ENCODE measurements at regions not wholly inside any gene's neighbourhood (a gene's known extent, or its start where the extent isn't known, plus 50 kb on each side); places are given as distances from the start of the nearest gene placed in this dataset.

DNA sequence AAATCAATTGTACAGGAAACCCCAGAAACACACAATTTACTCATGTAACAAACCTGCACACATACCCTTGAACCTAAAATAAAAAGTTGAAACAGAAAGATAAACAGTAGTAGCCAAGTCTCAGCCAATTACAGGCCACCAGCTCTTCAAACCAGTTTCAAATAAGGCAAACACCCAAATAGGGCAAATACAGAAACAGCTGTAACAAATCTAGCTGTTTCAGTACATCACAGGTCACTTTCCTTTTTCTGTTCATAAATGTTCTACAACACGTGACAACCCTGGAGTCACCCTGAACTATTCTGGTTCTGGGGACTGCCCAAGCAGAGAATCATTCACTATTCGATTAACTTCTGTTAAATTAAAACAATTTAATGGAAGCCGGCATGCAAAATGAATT lies 329.0 kb downstream of the GJA1 start:
- no peak for TF ChIP-seq POLR2A (IDR thresholded peaks at IDR 0.05; ENCODE audit: low read depth, low read length)
- no peak for TF ChIP-seq TAF1 (IDR thresholded peaks at IDR 0.05; ENCODE audit: borderline replicate concordance, low read depth, low read length)
